CD4-positive, alpha-beta T cell (primary cell): ENCODE measurements at regions not wholly inside any gene's neighbourhood (a gene's known extent, or its start where the extent isn't known, plus 50 kb on each side); places are given as distances from the start of the nearest gene placed in this dataset.
"Not testable (repeated sequence)": the region's sequence is repeated elsewhere in the genome, so short reads cannot be mapped to it uniquely, and the experiment has no call there.

Source experiments
- ATAC-seq: fragments of 200-7000 bp; cut with Tn5 transposase; one replicate; pipeline ENCODE4 v1.10.0; 2022; ENCODE audit warnings: mild to moderate bottlenecking; ENCODE audit not compliant: poor library complexity
- CTCF ChIA-PET: fragments of 350-600 bp; sonication (Branson Sonifier 250); formaldehyde crosslinking; loops from one replicate; lab custom pipeline; 2021; ENCODE audit warnings: antibody characterized with exemption, inconsistent platforms; lab: Charles Lee
- POLR2A ChIA-PET: fragments of 350-600 bp; sonication (Branson Sonifier 250); formaldehyde crosslinking; loops from one replicate; lab custom pipeline; 2021; ENCODE audit warnings: antibody characterized with exemption, inconsistent platforms; lab: Charles Lee
- DNase-seq, 14 experiments: peaks; one replicate each; pipeline ENCODE4 v3.0.0-alpha.2; 2013 to 2020; ENCODE audit warnings: mixed read lengths in 2 of 14
- H3K27ac ChIP-seq, 2 donors: one replicate each; pipeline versions ENCODE4 v1.5.1 to v1.7.0; 2013; ENCODE audit warnings: low read length in 2 of 2, low read depth in 1 of 2, mild to moderate bottlenecking in 1 of 2
- H3K27me3 ChIP-seq, 2 experiments: 1 replicate in 1 of 2; 2 replicates in 1 of 2; pipeline versions ENCODE4 v1.6.1 to v1.7.0; 2013; ENCODE audit warnings: low read length in 2 of 2, control low read depth in 1 of 2, mild to moderate bottlenecking in 1 of 2, moderate library complexity in 1 of 2; ENCODE audit not compliant: insufficient read depth in 2 of 2, control insufficient read depth in 1 of 2
- H3K36me3 ChIP-seq: one replicate; pipeline ENCODE4 v1.6.1; 2013; ENCODE audit warnings: low read length, control low read depth; ENCODE audit not compliant: insufficient read depth
- H3K4me1 ChIP-seq: one replicate; pipeline ENCODE4 v1.6.1; 2013; ENCODE audit warnings: low read length, control low read depth; ENCODE audit not compliant: insufficient read depth
- H3K4me3 ChIP-seq: one replicate; pipeline ENCODE4 v1.5.1; 2013; ENCODE audit warnings: mild to moderate bottlenecking, low read length, moderate library complexity
- H3K9me3 ChIP-seq, 2 experiments: 1 replicate in 1 of 2; 2 replicates in 1 of 2; pipeline versions ENCODE4 v1.6.1 to v1.7.0; 2013; ENCODE audit warnings: low read length in 2 of 2, mild to moderate bottlenecking in 2 of 2, control low read depth in 1 of 2, moderate library complexity in 1 of 2; ENCODE audit not compliant: control insufficient read depth in 1 of 2, insufficient read depth in 1 of 2
- H3K27ac Mint-ChIP-seq: one replicate; pipeline ENCODE4 v1.8.0; 2020; ENCODE audit warnings: mixed read lengths
- H3K27me3 Mint-ChIP-seq: one replicate; pipeline ENCODE4 v1.8.0; 2021; ENCODE audit warnings: mixed read lengths
- H3K36me3 Mint-ChIP-seq: one replicate; pipeline ENCODE4 v1.8.0; 2021; ENCODE audit warnings: low read depth, mixed read lengths
- H3K4me1 Mint-ChIP-seq: one replicate; pipeline ENCODE4 v1.8.0; 2021; ENCODE audit warnings: low read depth, mixed read lengths
- H3K4me3 Mint-ChIP-seq: one replicate; pipeline ENCODE4 v1.8.0; 2020; ENCODE audit warnings: mild to moderate bottlenecking, mixed read lengths
- H3K9me3 Mint-ChIP-seq: one replicate; pipeline ENCODE4 v1.8.0; 2020; ENCODE audit warnings: mixed read lengths
- intact Hi-C, 2 experiments: fragments of 100-400 bp; cut with DNase I in 1 of 2; cut with micrococcal nuclease in 1 of 2; formaldehyde crosslinking; loops; one replicate each; pipeline versions ENCODE4 v1.15.1 to v1.9.0; 2023 to 2025; cut with DNase I, micrococcal nuclease
- TF ChIP-seq, protein P1 (sequence below): fragments of 200-600 bp; IDR thresholded peaks from one replicate; pipeline ENCODE4 v1.8.0; 2022; ENCODE audit warnings: antibody characterized with exemption, mild to moderate bottlenecking

DNA sequence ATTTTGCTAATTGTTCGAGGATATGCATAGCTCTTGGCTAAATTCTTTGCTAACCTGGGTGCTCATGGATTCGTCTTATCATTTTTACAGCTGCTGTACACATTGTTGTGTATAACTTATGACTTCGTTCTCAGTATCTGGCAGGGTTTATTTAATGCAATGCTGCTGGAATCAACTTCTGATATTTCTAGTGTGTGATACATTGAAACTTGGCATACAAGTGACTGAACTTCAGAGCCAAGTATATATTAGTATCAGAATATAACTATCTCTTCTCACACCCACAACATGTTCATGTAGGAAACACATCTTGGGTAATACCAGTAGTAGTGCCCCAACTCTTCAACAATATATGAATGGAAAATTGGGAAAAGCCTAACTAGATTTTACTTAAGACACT, 764.2 kb downstream of the TENT5A start:
- ATAC-seq (no peak), DNase-seq (no peak)
- Mint-ChIP-seq H3K4me1 (no peaks in the 10 kb centered on the region), H3K27ac (no peak overlapping the region), H3K4me3 (no peak overlapping the region), H3K9me3 (peaks cover 7% of the 10 kb centered on the region), H3K36me3 (no peaks in the 10 kb centered on the region), H3K27me3 (no peaks in the 10 kb centered on the region)
- intact Hi-C loops, result no loop called here
- POLR2A ChIA-PET, result no interaction called here
- no peak overlapping the region for H3K27ac ChIP-seq
- no peak overlapping the region for H3K4me3 ChIP-seq
- peaks cover 0 to 4% of the 10 kb centered on the region in 2 experiments for H3K9me3 ChIP-seq
- no peaks in the 10 kb centered on the region for H3K27me3 ChIP-seq
- no peaks in the 10 kb centered on the region for H3K4me1 ChIP-seq
- no peaks in the 10 kb centered on the region for H3K36me3 ChIP-seq
- CTCF ChIA-PET, result no interaction called here
- TF ChIP-seq, protein P1, sequence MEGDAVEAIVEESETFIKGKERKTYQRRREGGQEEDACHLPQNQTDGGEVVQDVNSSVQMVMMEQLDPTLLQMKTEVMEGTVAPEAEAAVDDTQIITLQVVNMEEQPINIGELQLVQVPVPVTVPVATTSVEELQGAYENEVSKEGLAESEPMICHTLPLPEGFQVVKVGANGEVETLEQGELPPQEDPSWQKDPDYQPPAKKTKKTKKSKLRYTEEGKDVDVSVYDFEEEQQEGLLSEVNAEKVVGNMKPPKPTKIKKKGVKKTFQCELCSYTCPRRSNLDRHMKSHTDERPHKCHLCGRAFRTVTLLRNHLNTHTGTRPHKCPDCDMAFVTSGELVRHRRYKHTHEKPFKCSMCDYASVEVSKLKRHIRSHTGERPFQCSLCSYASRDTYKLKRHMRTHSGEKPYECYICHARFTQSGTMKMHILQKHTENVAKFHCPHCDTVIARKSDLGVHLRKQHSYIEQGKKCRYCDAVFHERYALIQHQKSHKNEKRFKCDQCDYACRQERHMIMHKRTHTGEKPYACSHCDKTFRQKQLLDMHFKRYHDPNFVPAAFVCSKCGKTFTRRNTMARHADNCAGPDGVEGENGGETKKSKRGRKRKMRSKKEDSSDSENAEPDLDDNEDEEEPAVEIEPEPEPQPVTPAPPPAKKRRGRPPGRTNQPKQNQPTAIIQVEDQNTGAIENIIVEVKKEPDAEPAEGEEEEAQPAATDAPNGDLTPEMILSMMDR, result no peak

DNA sequence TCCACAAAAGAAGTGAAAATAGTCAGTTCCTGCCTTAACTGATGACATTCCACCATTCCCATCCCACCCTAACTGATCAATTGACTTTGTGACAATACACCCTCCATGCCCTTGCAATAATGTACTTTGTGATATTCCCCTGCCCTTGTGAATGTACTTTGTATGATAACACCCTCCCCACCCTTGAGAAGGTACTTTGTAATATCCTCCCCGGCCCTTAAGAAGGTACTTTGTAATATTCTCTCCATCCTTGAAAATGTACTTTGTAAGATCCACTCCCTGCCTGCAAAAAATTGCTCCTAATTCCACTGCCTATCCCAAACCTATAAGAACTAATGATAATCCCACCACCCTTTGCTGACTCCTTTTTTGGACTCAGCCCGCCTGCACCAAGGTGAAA, 771.3 kb downstream of the TENT5A start:
- H3K4me3 Mint-ChIP-seq, H3K27me3 ChIP-seq, H3K36me3 Mint-ChIP-seq, POLR2A ChIA-PET, CTCF ChIA-PET, H3K36me3 ChIP-seq, DNase-seq, intact Hi-C loops, H3K4me3 ChIP-seq, H3K4me1 Mint-ChIP-seq, H3K27me3 Mint-ChIP-seq, H3K4me1 ChIP-seq, ATAC-seq, H3K27ac ChIP-seq, H3K9me3 Mint-ChIP-seq, H3K9me3 ChIP-seq, H3K27ac Mint-ChIP-seq: not testable (repeated sequence)

DNA sequence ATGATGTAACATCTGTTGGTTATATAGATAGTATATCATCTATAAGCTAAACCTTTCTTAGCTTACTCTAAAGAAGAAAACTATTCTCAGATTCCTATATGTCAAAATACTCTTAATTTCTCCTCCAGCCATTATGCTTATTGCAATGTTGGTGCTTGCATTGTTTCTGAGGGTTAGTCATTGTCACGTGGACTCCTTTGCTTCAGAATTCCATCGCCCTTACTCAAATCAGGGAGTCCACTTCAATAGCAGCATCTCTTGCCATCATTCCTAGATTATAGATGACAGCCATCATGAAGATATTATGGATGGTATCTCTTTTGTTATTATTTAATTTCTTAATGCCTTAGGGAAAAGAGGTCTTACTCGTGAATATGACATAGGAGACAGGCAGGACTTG, 776.1 kb downstream of the TENT5A start:
- Mint-ChIP-seq H3K4me1 (no peaks in the 10 kb centered on the region), H3K27me3 (no peaks in the 10 kb centered on the region), H3K27ac (no peak overlapping the region), H3K36me3 (no peaks in the 10 kb centered on the region), H3K9me3 (peaks cover 6% of the 10 kb centered on the region), H3K4me3 (no peak overlapping the region)
- H3K36me3 ChIP-seq, result no peaks in the 10 kb centered on the region
- no peaks in the 10 kb centered on the region for H3K27me3 ChIP-seq
- H3K4me3 ChIP-seq, result no peak overlapping the region
- ChIA-PET CTCF (no interaction called here), POLR2A (no interaction called here)
- no peak overlapping the region for H3K27ac ChIP-seq
- intact Hi-C loops, result no loop called here
- H3K9me3 ChIP-seq, result peaks cover 0 to 3% of the 10 kb centered on the region in 2 experiments
- TF ChIP-seq, protein P1, result no peak
- DNase-seq (no peak), ATAC-seq (no peak)
- no peaks in the 10 kb centered on the region for H3K4me1 ChIP-seq

DNA sequence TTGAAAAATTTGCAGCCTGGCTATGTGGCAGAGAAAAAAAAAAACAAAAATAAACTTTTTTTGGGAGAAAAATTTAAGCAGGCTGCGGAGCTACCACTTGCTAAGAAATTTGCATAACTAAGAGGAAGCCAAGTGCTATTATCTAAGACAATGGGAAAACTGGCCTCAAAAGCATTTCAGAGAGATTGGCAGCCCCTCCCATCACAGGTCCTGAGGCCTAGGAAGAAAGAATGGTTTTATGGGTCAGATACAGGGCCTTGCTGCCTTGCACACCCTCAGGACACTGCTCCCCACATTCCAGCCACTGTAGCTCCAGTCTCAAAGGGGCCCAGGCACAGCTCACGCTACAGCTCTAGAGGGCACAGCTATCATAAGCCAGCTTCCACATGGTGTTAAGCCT, 777.9 kb downstream of the TENT5A start:
- no peak for DNase-seq
- no peak overlapping the region for H3K27ac ChIP-seq
- Mint-ChIP-seq H3K27ac (no peak overlapping the region), H3K9me3 (peaks cover 3% of the 10 kb centered on the region), H3K36me3 (no peaks in the 10 kb centered on the region), H3K27me3 (no peaks in the 10 kb centered on the region), H3K4me3 (no peak overlapping the region), H3K4me1 (no peaks in the 10 kb centered on the region)
- H3K27me3 ChIP-seq, result no peaks in the 10 kb centered on the region
- intact Hi-C loops, result no loop called here
- H3K9me3 ChIP-seq, result peaks cover 0 to 3% of the 10 kb centered on the region in 2 experiments
- CTCF ChIA-PET, result no interaction called here
- TF ChIP-seq, protein P1, result no peak
- no peaks in the 10 kb centered on the region for H3K4me1 ChIP-seq
- POLR2A ChIA-PET, result no interaction called here
- H3K4me3 ChIP-seq, result no peak overlapping the region
- no peaks in the 10 kb centered on the region for H3K36me3 ChIP-seq
- ATAC-seq, result no peak
